GM19455 (cell line): ENCODE measurements at regions not wholly inside any gene's neighbourhood (a gene's known extent, or its start where the extent isn't known, plus 50 kb on each side); places are given as distances from the start of the nearest gene placed in this dataset.

Source experiments
- ATAC-seq: cut with Tn5 transposase; IDR thresholded peaks from one replicate; pipeline ENCODE4 v1.9.1; 2021; ENCODE audit not compliant: unreplicated experiment

GRCh38 chr1:229884765-229885164, 182.3 kb upstream of the GALNT2 start:
- ATAC-seq = no peak

- no peak for ATAC-seq
These were observed 181.2 kb upstream of the GALNT2 start for GRCh38 chr1:229885568-229886495.

- no peak for ATAC-seq
These were observed 180.4 kb upstream of the GALNT2 start for GRCh38 chr1:229886636-229887035.

GRCh38 chr1:229887043-229887822, 179.8 kb upstream of the GALNT2 start:
- ATAC-seq = no peak

GRCh38 chr1:229888157-229888556, 178.9 kb upstream of the GALNT2 start:
- ATAC-seq = no peak

- ATAC-seq = no peak
These were observed 178.5 kb upstream of the GALNT2 start for GRCh38 chr1:229888561-229889001.

GRCh38 chr1:229889031-229889517, 178.0 kb upstream of the GALNT2 start:
- no peak for ATAC-seq

GRCh38 chr1:229891227-229891626, 175.8 kb upstream of the GALNT2 start:
- no peak for ATAC-seq

GRCh38 chr1:229892515-229893117, 174.4 kb upstream of the GALNT2 start:
- no peak for ATAC-seq

- ATAC-seq = no peak
These were observed 173.1 kb upstream of the GALNT2 start for GRCh38 chr1:229893762-229894444.

- ATAC-seq = no peak
These were observed 172.5 kb upstream of the GALNT2 start for GRCh38 chr1:229894532-229894931.

GRCh38 chr1:229895605-229896004, 171.4 kb upstream of the GALNT2 start:
- no peak for ATAC-seq

- ATAC-seq = no peak
These were observed 170.7 kb upstream of the GALNT2 start for GRCh38 chr1:229896306-229896705.

GRCh38 chr1:229896861-229897260, 170.2 kb upstream of the GALNT2 start:
- ATAC-seq = no peak

GRCh38 chr1:229897501-229897900, 169.5 kb upstream of the GALNT2 start:
- ATAC-seq = no peak

- no peak for ATAC-seq
These were observed 166.8 kb upstream of the GALNT2 start for GRCh38 chr1:229900220-229900619.

GRCh38 chr1:229905031-229905545, 161.9 kb upstream of the GALNT2 start:
- ATAC-seq = no peak

- ATAC-seq = no peak
These were observed 161.4 kb upstream of the GALNT2 start for GRCh38 chr1:229905652-229906051.

- ATAC-seq = no peak
These were observed 159.0 kb upstream of the GALNT2 start for GRCh38 chr1:229907884-229908638.

- no peak for ATAC-seq
These were observed 158.3 kb upstream of the GALNT2 start for GRCh38 chr1:229908689-229909088.
